OCI-LY1 (cell line): ENCODE measurements at regions not wholly inside any gene's neighbourhood (a gene's known extent, or its start where the extent isn't known, plus 50 kb on each side); places are given as distances from the start of the nearest gene placed in this dataset.

Experiments used
- EZH2 ChIP-seq: fragments of 200-600 bp; sonication (generic), shearing (Covaris generic); IDR thresholded peaks from 2 replicates; pipeline ENCODE4 v1.8.0; 2017; ENCODE audit warnings: borderline replicate concordance, mixed run types, mild to moderate bottlenecking, antibody characterized with exemption, low read length, moderate library complexity, mixed read lengths
- TF ChIP-seq, protein P1 (sequence below): fragments of 200-600 bp; sonication (generic), shearing (Covaris generic); IDR thresholded peaks from 2 replicates; pipeline ENCODE4 v1.5.1; 2017; ENCODE audit warnings: mild to moderate bottlenecking, antibody characterized with exemption, low read length, moderate library complexity, mixed read lengths

DNA sequence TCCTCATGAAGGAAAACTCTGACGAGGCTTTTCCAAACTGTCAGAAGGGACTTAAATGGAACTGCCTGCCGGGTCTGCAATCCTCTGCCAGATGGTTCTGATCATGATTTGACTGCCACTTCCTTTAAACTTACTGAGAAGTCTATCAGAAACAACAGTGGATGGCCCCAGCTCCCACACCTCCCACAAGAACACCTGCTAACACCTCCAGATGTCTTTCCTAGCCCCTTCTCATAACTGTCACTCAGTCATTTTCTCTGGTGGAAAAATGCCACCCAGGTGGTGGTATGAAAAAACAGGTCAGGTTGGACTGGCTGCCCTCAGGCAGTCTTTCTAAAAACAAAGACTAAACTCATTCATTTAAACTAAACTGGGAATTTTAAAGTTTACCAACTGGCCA is 66.7 kb upstream of the ABCD3 start:
- TF ChIP-seq, protein P1, sequence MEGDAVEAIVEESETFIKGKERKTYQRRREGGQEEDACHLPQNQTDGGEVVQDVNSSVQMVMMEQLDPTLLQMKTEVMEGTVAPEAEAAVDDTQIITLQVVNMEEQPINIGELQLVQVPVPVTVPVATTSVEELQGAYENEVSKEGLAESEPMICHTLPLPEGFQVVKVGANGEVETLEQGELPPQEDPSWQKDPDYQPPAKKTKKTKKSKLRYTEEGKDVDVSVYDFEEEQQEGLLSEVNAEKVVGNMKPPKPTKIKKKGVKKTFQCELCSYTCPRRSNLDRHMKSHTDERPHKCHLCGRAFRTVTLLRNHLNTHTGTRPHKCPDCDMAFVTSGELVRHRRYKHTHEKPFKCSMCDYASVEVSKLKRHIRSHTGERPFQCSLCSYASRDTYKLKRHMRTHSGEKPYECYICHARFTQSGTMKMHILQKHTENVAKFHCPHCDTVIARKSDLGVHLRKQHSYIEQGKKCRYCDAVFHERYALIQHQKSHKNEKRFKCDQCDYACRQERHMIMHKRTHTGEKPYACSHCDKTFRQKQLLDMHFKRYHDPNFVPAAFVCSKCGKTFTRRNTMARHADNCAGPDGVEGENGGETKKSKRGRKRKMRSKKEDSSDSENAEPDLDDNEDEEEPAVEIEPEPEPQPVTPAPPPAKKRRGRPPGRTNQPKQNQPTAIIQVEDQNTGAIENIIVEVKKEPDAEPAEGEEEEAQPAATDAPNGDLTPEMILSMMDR: no peak
- TF ChIP-seq EZH2: no peak
